Stimulated activated CD4-positive, alpha-beta T cell treated with anti-CD3 and anti-CD28 coated beads, Interleukin-12 subunit alpha, Interleukin-12 subunit beta, amount 100 ng/mL, for 24 hours (primary cell): ENCODE measurements at regions not wholly inside any gene's neighbourhood (a gene's known extent, or its start where the extent isn't known, plus 50 kb on each side); places are given as distances from the start of the nearest gene placed in this dataset.

ENCODE experiments used
- DNase-seq, 2 experiments: peaks; one replicate each; pipeline ENCODE4 v3.0.0-alpha.2; 2020; ENCODE audit warnings: low read depth in 2 of 2

DNA sequence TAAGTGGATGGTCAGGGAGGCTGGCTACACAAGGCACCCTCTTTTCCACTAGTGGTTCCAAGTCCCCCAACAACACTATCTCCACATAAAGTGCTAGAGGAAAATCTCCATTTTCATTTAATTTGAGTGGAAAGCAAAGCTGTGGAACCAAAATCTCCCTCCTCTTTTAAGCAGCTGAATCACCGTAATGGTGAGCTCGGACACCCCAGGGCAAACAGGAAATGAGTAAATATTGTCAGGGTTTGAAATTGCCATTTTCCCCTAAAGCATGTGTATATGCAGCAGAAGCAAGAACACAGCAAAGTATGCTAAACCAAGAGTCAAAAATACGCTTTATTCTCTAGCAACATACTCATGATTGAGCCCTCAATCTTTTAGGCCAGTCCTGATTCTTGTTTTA, 143.7 kb downstream of the GPAM start:
- DNase-seq: no peak

DNA sequence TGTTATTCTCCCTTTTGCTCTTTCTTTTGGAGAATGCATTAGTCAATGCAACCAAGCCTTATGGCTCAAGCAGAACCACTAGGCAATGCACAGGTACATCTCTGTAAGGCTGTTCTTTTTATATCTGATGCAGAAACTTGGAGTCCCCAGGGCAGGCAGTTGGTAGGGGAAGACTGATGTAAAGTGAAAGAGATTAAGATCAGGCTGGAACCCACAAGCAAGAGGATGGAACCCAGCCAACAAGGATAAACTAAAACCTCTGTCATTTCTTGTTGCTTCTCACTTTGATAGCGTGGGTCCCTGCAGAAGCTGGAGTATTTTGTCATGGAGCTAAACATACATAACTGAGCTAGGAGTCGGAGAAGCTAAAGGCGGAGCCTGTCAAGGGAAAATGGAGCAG, 142.9 kb downstream of the GPAM start:
- no peak for DNase-seq

DNA sequence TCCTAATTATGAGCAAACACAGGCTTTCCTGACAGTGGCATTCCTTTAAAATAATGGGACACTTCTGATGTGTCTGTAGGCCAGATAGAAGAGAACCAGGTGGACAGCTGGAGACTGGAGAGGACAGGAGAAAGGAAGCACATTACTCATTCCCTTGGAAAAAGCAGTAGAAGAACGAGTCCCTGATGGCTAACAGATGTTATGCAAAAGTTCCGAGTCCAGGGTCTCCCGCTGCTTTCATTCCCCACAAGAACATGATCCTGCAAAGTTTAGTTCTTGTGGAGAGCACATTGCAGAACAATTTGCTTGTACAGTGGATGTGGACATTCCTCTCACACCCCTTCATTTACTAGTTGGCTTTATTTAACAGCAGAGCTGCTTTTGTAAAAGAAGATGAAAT, 137.6 kb downstream of the GPAM start:
- DNase-seq: no peak

DNA sequence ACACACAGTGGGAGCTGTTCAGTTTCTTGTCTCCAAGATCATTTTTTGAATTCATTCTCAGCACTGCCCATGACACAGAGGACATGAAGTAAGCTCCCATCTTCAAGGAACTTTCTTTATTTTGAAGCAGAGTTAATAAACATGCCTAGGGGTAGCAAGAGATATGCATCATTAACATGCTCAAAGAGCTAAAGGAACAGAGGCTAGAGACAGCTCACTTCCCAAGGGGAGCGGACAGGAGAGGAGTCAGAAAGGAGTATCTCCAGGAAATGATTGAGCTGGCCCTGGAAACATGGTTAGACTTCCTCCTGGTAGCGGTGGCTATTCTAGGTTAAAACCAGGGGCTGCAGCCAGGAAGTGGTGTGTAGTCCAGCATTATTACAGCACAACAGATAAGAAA, 135.9 kb downstream of the GPAM start:
- DNase-seq: no peak

DNA sequence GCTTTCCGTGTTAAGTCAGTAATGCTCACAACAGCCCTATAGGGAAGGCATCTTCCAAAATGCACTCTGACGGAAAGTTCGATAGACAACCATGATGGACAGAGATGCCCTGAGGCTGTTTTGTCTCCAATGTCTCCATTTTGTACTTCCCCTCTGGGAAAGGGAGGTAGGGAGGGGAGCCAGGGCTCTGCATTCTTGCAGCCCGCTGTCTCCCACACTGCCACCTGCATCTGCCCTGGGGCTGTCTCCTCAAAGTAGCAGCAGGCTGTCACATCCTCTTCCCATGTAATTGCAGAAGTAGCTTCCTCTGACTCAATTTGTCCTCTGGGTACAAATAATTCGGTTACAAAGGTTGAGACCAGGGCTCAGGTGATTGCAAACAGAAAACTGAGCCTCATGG, 131.4 kb downstream of the GPAM start:
- no peak for DNase-seq

DNA sequence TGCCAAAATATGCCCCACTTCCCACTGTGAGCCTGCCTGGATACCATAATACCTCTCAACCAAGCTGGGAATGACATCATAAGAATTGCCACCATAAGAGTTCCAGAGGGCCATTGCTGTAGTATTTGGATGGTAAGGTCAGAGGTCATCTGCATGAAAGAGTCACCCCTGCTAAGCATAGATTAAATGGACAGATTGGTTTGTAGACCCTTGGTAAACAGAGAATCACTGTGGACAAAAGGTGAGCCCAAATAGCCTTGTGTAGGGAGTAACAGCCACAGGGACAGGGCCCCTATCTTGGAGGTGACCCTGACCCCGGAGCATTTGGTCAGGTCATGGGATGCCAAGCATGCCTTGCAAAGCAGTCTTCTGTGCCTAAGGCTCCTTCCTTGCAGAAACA, 129.7 kb downstream of the GPAM start:
- DNase-seq: no peak

DNA sequence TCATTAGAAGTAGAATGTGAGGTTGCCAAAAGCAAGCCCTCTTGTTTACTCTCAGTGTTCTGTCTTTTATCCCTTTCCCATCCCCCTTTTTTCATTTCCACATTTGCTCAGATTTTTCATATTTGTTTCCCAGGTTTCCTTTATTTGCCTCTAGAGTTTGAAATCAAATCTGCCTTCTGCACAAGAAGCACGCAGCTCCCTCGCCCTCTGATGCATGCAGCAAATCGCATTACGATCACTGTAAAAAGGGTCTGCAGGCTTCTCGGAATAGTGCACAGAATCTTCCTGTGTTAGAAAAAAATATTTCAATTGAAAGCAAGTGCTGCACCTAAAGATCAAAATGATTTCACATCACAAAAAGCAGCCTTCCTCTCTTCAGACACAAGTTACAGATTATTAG, 129.0 kb downstream of the GPAM start:
- DNase-seq: no peak

DNA sequence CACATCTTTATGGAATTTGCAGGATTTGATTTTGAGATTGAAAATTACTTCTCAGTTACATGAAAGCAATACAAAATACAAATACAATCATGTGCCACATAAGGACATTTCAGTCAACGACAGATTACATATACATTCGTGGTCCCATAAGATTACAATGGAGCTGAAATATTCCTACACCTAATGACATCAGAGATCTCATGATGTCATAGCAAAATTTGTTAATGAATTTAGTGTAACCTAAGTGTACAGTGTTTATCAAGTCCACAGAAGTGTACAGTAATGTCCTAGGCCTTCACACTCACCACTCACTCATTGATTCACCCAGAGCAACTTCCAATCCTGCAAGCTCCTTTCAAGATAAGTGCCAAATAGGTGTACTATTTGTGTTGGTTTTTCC, 126.5 kb downstream of the GPAM start:
- no peak for DNase-seq

DNA sequence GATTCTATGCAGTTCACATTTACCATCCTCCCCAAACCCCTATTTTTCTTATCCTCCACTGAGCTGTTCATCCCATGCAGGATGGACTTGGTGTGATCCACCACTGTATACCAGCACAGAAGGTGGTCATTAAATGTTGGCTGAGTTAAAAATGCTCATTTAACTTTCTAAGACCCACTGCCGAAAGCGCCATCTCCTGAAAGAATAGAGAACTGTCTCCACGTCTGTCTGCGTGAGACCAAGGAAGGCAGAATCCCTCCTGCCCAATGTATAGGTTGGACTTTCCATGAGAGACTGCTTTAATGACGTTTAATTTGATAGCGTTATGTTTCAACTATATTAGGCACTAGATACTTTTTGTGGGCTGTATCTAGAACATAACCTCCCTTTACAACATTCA, 124.3 kb downstream of the GPAM start:
- no peak for DNase-seq

DNA sequence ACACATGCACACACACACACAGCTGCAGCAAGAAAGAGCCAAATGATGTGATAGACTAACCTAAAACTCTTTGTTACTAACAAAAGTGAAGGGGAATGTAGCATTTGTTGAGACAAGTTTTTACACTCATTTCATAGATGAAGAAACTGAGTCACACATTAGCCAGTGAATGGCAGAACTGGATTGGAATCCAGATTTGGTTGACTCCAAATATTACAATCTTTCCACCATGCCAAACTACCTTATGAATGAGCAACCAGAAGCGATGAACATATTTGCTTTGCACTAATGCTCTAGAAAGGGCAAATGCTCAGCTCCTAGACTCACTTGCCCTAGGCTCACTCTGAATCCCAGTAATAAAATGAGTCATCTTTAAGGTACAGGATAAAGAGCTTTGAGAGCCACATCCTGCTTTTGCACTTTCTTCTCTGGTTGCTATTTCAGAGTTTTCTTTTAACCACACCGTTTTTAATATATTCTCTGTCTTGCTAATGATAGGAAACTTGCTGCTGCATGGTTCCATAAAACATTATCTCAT, 111.9 kb downstream of the GPAM start:
- no peak for DNase-seq

DNA sequence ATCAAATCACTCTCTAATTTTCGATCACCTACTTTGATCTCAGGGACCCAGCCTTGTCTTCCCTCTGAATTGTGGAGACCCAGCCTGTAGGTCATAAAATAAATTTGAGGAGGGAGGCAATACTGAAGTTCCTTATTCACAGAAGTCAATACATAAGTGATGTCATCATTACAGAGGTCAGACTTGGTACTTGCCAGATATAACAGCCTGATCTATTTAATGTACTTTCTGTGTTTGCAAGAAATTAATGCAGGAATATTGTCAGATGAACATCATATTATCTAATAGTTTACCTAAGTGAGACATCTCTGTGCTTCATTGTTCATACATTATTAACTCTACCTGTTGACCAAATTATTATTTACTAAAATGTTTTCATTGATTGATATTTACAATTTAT, 105.6 kb downstream of the GPAM start:
- no peak for DNase-seq

DNA sequence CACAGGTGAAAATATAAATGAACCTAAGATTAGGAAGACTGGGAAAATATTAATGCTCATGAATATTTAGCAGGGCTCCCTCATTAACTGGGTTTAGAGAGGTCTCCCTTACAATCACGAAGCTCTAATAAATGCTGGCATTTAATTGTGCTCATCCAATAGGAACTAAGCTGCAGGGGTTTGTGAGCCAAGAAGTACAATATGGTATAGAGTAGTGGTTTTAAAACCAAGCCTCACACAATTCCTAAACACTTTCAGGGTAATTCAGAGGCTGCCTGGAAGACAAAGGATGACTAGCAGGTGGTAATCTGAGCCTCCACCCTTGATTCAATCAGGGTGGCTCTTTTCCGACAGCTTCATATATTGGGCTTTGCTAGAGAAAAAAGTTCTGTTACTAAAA, 103.3 kb downstream of the GPAM start:
- DNase-seq: no peak

DNA sequence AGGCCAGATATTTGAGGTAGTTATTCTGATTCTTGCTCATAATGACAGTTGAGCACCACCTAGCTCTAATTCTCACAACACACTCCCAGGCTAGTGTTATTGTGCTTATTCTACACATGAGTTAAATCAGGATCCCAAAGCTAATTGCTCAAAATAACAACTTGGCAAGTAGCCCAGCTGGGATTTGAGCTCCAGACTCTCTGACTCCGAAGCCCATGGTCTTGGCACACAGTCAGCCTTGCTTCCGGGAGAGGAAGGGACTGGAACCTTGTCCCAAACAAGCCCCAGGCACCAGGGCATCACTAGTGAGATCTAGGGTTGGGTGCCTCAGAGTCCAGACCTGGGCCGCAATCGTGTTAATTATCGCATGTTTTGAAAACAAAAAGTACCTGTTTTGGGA, 101.4 kb downstream of the GPAM start:
- DNase-seq: no peak

DNA sequence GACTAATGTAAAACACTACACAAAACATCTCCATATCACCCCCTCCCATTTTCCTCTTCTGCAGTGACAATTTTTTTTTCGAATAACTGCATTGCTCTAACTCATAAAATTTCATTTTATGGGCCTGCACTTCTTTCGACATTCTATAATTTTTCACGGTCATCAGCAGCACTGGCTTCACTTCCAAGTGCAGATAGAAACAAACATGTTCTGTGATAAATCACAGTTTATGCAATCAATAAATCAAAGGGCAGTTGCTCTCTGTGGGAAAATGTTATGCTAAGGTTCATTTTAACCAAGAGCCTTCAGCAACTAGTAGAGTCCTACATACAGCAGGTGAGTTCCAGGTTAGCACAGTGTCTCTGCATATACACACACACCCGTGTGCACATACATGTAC, 100.1 kb downstream of the GPAM start:
- no peak for DNase-seq

DNA sequence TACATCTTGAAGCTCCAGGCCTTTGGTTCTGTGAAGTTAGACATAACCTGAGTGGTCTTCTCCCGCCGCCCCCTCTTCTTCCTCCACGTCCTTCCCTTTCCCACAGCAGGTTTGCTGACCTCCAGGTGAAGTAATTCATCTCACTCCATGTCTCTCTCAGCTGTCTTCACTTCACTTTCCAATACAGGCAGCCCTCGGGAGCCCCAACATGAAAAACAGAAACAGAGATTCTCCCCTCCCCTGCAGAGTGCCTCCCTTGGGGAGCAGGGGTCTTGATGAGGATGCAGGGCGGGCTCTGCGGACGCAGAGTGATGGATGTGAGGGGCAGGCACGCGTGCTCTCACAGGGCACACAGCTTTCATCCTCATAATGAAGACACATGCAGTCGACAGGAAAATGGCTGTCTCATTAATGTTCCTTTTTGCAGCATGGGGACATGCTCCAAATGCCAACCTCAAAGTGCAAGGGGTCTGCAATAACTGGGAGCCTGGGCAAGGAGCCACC, 95.6 kb downstream of the GPAM start:
- DNase-seq: no peak

DNA sequence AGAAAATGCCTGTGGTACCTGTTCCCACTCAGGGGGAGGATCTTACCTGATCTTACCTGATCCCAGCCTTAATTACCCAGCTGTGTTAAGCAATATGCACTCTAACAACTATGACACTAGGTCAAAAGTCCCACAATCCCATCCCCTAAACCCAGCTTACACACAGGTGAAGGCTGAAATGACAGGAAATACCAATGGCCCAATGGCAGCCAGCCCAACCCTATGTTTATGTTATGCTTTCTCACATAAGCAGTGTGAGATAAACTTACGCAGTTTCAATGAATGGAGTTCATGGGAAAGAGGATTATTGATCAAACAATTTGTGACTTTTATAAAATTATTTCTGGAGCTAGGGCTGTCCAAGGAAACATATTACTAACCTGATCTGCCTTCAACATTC, 91.9 kb downstream of the GPAM start:
- no peak for DNase-seq

DNA sequence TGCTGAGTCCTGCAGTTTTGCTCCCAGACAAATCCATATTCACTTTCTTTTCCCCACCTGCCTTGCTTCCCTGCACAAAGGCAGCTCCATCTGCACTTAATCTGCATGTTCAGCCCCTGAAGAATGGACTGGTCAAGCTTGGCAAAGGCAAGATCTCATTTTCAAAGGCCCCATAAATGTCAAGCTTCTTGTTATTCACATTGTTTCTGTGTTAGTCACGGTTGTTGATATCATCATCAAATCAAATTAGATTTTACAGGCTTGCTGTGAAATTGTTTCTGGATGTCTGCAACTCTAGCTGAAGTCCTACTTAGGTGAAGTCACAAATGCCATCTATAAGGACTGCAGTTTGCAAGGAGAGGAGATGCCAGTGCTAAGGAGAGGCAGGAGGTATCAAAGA, 91.0 kb downstream of the GPAM start:
- DNase-seq: no peak

DNA sequence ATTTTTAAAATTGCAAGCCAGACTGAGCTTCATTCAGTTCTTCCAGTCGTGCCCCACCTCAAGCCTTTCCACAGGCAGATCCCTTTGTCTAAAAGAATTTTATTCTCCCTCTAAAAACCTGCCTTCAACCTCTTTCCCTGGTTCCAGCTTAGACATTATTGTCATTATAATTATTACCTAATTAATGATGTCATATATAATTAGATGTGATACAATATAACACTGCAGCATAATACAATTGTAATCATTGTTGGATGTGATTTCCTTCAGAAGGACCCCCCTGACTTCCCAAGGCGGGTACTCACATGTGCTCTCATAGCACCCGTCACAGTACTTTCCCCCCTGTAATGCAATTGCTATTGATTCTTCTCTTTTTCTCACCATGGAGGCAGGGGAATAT, 88.6 kb downstream of the GPAM start:
- DNase-seq: no peak

DNA sequence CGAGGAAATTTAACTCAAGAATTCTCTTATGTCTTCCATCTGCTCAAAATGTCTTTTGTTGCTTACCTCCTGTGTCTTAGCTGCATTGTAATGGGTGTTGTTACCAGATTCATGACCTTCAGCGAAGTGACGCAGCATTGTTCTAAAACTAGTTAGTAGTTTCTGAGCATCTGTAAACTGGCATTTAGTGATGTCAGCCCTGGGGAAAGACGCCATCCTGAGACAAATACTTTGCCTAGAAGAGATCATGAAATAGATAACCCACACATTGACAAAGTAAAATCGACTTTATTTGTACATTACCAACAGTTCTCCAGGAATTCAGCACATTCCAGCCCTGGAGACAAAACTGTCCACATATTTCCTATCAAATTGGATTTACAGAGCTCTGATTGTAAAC, 87.8 kb downstream of the GPAM start:
- DNase-seq: no peak

DNA sequence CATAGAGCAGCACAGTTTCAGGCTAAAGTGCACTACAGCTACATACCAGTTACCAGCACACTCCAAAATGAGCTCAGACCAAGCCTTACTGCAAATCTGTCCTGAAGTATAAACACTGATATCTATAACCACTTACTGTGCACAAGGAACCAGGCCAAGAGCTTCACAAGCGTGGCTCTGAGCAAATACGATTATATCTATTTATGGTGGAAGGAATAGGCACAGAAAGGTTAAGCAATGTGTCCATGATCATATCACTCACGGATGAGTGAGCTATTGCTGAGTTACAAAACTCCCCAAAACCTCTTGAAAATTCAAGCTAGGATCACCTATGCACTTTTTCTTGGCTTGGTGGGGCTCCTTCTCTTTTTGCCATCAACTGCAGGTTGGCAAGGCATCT, 84.9 kb downstream of the GPAM start:
- no peak for DNase-seq
